GM19238 (cell line): ENCODE measurements at regions not wholly inside any gene's neighbourhood (a gene's known extent, or its start where the extent isn't known, plus 50 kb on each side); places are given as distances from the start of the nearest gene placed in this dataset.
A peak's percentile ranks its signal among the peaks of the same experiment; 100 is the strongest.
"Not testable (repeated sequence)": the region's sequence is repeated elsewhere in the genome, so short reads cannot be mapped to it uniquely, and the experiment has no call there.

Experiments
- DNase-seq: peaks from one replicate; pipeline ENCODE4 v3.0.0; 2011; ENCODE audit warnings: low spot score; ENCODE audit not compliant: insufficient read length

GRCh38 chr9:32171339-32171738 is 213.1 kb upstream of the ACO1 start:
- no peak for DNase-seq

- DNase-seq: no peak
Observed at GRCh38 chr9:32172256-32172655, 212.2 kb upstream of the ACO1 start.

- no peak for DNase-seq
Observed at GRCh38 chr9:32177396-32177795, 207.0 kb upstream of the ACO1 start.

- no peak for DNase-seq
Observed at GRCh38 chr9:32180597-32180996, 203.8 kb upstream of the ACO1 start.

- no peak for DNase-seq
Observed at GRCh38 chr9:32200241-32200640, 184.2 kb upstream of the ACO1 start.

GRCh38 chr9:32200896-32201295 is 183.5 kb upstream of the ACO1 start:
- DNase-seq: no peak

- not testable (repeated sequence) for DNase-seq
Observed at GRCh38 chr9:32209164-32209563, 175.3 kb upstream of the ACO1 start.

GRCh38 chr9:32218100-32218767 is 166.2 kb upstream of the ACO1 start:
- peak; percentile 32 for DNase-seq

- DNase-seq: no peak
Observed at GRCh38 chr9:32220750-32221149, 163.7 kb upstream of the ACO1 start.

- DNase-seq: no peak
Observed at GRCh38 chr9:32234451-32234850, 150.0 kb upstream of the ACO1 start.

- no peak for DNase-seq
Observed at GRCh38 chr9:32247168-32247567, 137.3 kb upstream of the ACO1 start.

- no peak for DNase-seq
Observed at GRCh38 chr9:32248189-32248712, 136.2 kb upstream of the ACO1 start.

- peak; percentile 9 for DNase-seq
Observed at GRCh38 chr9:32251539-32251938, 132.9 kb upstream of the ACO1 start.

GRCh38 chr9:32253731-32254130 is 130.7 kb upstream of the ACO1 start:
- no peak for DNase-seq

GRCh38 chr9:32255026-32255425 is 129.4 kb upstream of the ACO1 start:
- no peak for DNase-seq

GRCh38 chr9:32258482-32258881 is 126.0 kb upstream of the ACO1 start:
- no peak for DNase-seq

- DNase-seq: no peak
Observed at GRCh38 chr9:32260151-32260862, 124.1 kb upstream of the ACO1 start.

GRCh38 chr9:32264170-32264864 is 120.1 kb upstream of the ACO1 start:
- no peak for DNase-seq

- no peak for DNase-seq
Observed at GRCh38 chr9:32265037-32265436, 119.4 kb upstream of the ACO1 start.

GRCh38 chr9:32278991-32279390 is 105.5 kb upstream of the ACO1 start:
- no peak for DNase-seq

GRCh38 chr9:32289756-32290155 is 94.7 kb upstream of the ACO1 start:
- DNase-seq: no peak

- DNase-seq: no peak
Observed at GRCh38 chr9:32291370-32291769, 93.1 kb upstream of the ACO1 start.
